Thyroid gland (tissue), 4 donors: ENCODE measurements at regions not wholly inside any gene's neighbourhood (a gene's known extent, or its start where the extent isn't known, plus 50 kb on each side); places are given as distances from the start of the nearest gene placed in this dataset.

Experiments used
- DNase-seq, 2 donors: peaks; one replicate each; pipeline ENCODE4 v3.0.0-alpha.2; 2019
- H3K27ac ChIP-seq, 3 donors: fragments of 200-600 bp; sonication (generic); 1 replicate in 2 of 3; 2 replicates in 1 of 3; pipeline ENCODE4 v1.5.1; 2016 to 2019; ENCODE audit warnings: mild to moderate bottlenecking in 1 of 3, moderate library complexity in 1 of 3
- H3K27me3 ChIP-seq: fragments of 200-600 bp; sonication (generic); one replicate; pipeline ENCODE4 v1.5.1; 2019
- H3K36me3 ChIP-seq, 2 donors: fragments of 200-600 bp; sonication (generic); one replicate each; pipeline ENCODE4 v1.5.1; 2016 to 2019
- H3K4me1 ChIP-seq, 2 donors: fragments of 200-600 bp; sonication (generic); one replicate each; pipeline ENCODE4 v1.5.1; 2017 to 2019
- H3K4me3 ChIP-seq, 3 donors: fragments of 200-600 bp; sonication (generic); replicated peaks in 1 of 3; 1 replicate in 2 of 3; 2 replicates in 1 of 3; pipeline ENCODE4 v1.5.1; 2016; ENCODE audit warnings: mild to moderate bottlenecking in 1 of 3
- H3K9me3 ChIP-seq: fragments of 200-600 bp; sonication (generic); one replicate; pipeline ENCODE4 v1.5.1; 2017
- POLR2A ChIP-seq, 2 donors: fragments of 450-650 bp; IDR thresholded peaks; one replicate each; pipeline ENCODE4 v1.6.1; 2017; ENCODE audit warnings: antibody characterized with exemption in 2 of 2, mild to moderate bottlenecking in 2 of 2, moderate library complexity in 1 of 2
- WGBS, 2 donors: methylation state at CpG; one replicate each; pipeline ENCODE4 v1.1.5; 2017; 5-methylcytosine and 5-hydroxymethylcytosine counted together
- intact Hi-C: fragments of 100-400 bp; cut with DNase I; formaldehyde crosslinking; loops from one replicate; pipeline ENCODE4 v1.15.1; 2023
- TF ChIP-seq, protein P1 (sequence below), 6 experiments: fragments of 200-600 bp in 3 of 6; fragments of 450-650 bp in 3 of 6; sonication (generic) in 3 of 6; IDR thresholded peaks; one replicate each; pipeline ENCODE4 v1.5.1; 2016 to 2019; ENCODE audit warnings: antibody characterized with exemption in 6 of 6, mild to moderate bottlenecking in 2 of 6, inconsistent platforms in 1 of 6, moderate library complexity in 1 of 6

DNA sequence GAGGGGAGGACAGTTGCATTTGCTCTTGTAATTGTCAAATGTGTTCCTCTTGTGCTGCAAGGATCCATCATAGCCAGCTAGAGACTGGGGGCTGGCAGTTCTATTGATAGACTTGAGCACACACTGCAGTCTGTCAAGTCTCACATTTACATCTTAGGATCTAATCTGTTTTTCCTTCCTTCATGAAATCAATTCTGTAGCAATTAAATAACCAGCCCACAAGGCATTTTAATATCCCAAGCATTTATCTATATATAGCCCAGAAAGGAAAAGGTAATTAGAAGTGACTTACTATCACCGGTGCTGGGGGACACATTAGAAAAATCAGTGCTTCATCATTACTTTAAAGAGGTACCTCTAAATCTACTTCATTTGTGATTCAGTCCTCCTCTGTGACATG lies 143.0 kb upstream of the STXBP5 start:
- H3K27me3 ChIP-seq: no peaks in the 10 kb centered on the region
- no peaks in the 10 kb centered on the region for H3K9me3 ChIP-seq
- DNase-seq: no peak
- TF ChIP-seq, protein P1, sequence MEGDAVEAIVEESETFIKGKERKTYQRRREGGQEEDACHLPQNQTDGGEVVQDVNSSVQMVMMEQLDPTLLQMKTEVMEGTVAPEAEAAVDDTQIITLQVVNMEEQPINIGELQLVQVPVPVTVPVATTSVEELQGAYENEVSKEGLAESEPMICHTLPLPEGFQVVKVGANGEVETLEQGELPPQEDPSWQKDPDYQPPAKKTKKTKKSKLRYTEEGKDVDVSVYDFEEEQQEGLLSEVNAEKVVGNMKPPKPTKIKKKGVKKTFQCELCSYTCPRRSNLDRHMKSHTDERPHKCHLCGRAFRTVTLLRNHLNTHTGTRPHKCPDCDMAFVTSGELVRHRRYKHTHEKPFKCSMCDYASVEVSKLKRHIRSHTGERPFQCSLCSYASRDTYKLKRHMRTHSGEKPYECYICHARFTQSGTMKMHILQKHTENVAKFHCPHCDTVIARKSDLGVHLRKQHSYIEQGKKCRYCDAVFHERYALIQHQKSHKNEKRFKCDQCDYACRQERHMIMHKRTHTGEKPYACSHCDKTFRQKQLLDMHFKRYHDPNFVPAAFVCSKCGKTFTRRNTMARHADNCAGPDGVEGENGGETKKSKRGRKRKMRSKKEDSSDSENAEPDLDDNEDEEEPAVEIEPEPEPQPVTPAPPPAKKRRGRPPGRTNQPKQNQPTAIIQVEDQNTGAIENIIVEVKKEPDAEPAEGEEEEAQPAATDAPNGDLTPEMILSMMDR (IDR thresholded peaks at IDR 0.05): no peak
- TF ChIP-seq POLR2A (IDR thresholded peaks at IDR 0.05): no peak
- H3K36me3 ChIP-seq: no peaks in the 10 kb centered on the region
- H3K4me1 ChIP-seq: no peaks in the 10 kb centered on the region
- no peak overlapping the region for H3K4me3 ChIP-seq
- 93 to 95% methylated on average over 1 of the region's 1 CpG for WGBS, 2 donors
- no peak overlapping the region for H3K27ac ChIP-seq
- intact Hi-C loops: no loop called here

DNA sequence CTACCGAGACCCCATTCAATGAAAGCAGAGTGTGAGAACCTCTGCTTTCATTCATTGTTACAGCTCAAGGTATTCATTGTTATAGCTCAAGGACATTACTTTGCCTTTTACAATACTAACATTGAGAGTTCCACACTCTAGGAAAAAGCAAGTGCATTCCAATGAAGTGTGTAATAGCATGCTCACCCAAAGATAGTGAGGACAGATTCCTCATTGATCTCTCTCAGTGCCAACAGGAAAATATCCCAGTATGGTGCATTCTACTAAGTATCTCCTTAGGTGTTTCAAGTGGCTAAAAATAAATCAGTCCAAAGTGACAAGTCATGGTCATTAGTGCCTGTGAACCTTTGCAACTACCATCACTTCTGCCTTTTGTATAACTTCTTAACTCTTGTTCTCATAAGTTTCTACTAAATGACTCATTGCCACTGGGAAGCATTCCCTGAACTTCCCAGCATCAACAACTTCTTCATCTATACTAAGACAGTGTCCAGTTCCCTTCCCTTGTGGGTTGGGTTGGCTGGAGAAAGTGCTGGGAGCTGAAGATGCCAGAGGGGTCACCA lies 140.7 kb upstream of the STXBP5 start:
- no peak for DNase-seq
- no peak overlapping the region for H3K4me3 ChIP-seq
- H3K9me3 ChIP-seq: no peaks in the 10 kb centered on the region
- intact Hi-C loops: no loop called here
- TF ChIP-seq POLR2A (IDR thresholded peaks at IDR 0.05): no peak
- TF ChIP-seq, protein P1 (IDR thresholded peaks at IDR 0.05): no peak
- WGBS, 2 donors: 95 to 100% methylated on average over 1 of the region's 1 CpG
- H3K4me1 ChIP-seq: no peaks in the 10 kb centered on the region
- no peaks in the 10 kb centered on the region for H3K36me3 ChIP-seq
- no peaks in the 10 kb centered on the region for H3K27me3 ChIP-seq
- no peak overlapping the region for H3K27ac ChIP-seq

DNA sequence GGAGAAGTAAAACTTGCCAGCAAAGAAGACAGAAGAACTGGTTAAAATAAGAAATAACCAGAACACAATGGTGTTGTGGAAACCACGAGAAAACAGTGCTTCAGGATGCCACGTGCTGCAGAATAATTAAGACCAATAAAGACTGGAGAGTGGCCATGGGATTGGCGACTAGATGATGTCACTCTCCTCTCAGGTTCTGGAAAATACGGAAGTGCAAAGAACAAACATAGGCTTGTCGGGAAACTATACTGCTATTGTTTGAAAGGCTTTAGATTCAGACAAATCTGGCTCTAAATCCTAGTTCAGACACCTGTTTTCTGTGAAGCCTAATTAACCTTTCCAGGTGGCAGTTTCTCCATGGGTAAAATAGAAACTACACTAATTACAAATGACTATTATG lies 138.4 kb upstream of the STXBP5 start:
- intact Hi-C loops: no loop called here
- H3K27me3 ChIP-seq: no peaks in the 10 kb centered on the region
- H3K4me1 ChIP-seq: no peaks in the 10 kb centered on the region
- H3K9me3 ChIP-seq: no peaks in the 10 kb centered on the region
- no peaks in the 10 kb centered on the region for H3K36me3 ChIP-seq
- no peak overlapping the region for H3K27ac ChIP-seq
- 88% methylated on average over 5 of the region's 5 CpGs for WGBS, 2 donors
- TF ChIP-seq POLR2A (IDR thresholded peaks at IDR 0.05): no peak
- TF ChIP-seq, protein P1 (IDR thresholded peaks at IDR 0.05): no peak
- DNase-seq: no peak
- H3K4me3 ChIP-seq: no peak overlapping the region

DNA sequence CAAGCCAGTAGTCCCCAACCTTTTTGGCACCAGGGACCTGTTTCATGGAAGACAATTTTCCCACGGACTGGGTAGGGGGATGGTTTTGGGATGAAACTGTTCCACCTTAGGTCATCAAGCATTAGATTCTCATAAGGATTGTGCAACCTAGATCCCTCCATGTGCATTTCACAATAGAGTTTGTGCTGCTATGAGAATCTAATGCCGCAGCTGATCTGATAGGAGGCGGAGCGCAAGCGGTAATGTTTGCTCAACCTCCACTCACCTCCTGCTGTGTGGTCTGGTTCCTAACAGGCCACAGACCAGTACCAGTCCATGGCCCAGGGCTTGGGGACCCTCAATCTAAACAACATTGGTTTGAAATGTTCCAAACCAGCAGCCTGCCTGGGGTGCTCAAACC lies 137.0 kb upstream of the STXBP5 start:
- H3K9me3 ChIP-seq: no peaks in the 10 kb centered on the region
- no peaks in the 10 kb centered on the region for H3K27me3 ChIP-seq
- no peaks in the 10 kb centered on the region for H3K36me3 ChIP-seq
- no peak overlapping the region for H3K27ac ChIP-seq
- DNase-seq: no peak
- no peak for TF ChIP-seq POLR2A (IDR thresholded peaks at IDR 0.05)
- TF ChIP-seq, protein P1 (IDR thresholded peaks at IDR 0.05): no peak
- no peaks in the 10 kb centered on the region for H3K4me1 ChIP-seq
- 93 to 95% methylated on average over 5 of the region's 5 CpGs for WGBS, 2 donors
- intact Hi-C loops: no loop called here
- H3K4me3 ChIP-seq: no peak overlapping the region

DNA sequence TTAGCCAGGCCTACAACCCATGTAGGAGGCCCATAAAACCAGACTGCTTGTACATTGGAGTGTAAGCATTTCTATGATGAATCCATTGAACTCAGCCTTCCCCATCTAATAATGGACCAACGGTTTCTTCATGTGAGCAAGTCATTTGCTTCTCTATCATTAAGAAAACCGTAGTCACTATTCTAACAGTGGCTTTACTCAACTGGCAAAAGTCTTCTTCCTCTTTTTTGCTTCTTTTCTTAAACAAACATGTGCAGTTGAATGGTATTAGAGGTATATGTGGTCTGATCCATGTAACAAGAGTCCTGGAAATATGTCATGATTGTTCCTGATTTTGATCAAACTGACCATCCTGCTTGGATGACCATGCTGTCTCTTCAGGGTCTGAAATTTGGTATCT lies 132.4 kb upstream of the STXBP5 start:
- H3K27me3 ChIP-seq: no peaks in the 10 kb centered on the region
- no peak for TF ChIP-seq POLR2A (IDR thresholded peaks at IDR 0.05)
- TF ChIP-seq, protein P1 (IDR thresholded peaks at IDR 0.05): no peak
- intact Hi-C loops: no loop called here
- H3K36me3 ChIP-seq: no peaks in the 10 kb centered on the region
- no peak overlapping the region for H3K4me3 ChIP-seq
- peaks cover 15 to 21% of the 10 kb centered on the region in 2 donors for H3K4me1 ChIP-seq
- no peak overlapping the region for H3K27ac ChIP-seq
- 90 to 94% methylated on average over 2 of the region's 2 CpGs for whole genome bisulfite sequencing, 2 donors
- H3K9me3 ChIP-seq: no peaks in the 10 kb centered on the region
- DNase-seq: no peak
